Mesendoderm (in vitro differentiated cells): ENCODE measurements at regions not wholly inside any gene's neighbourhood (a gene's known extent, or its start where the extent isn't known, plus 50 kb on each side); places are given as distances from the start of the nearest gene placed in this dataset.

Experiments used
- DNase-seq: peaks from one replicate; pipeline ENCODE4 v3.0.0; 2013
- H2AK5ac ChIP-seq: 2 replicates; pipeline ENCODE4 v1.6.1; 2013; ENCODE audit warnings: low read length, inconsistent platforms
- H2BK120ac ChIP-seq: 2 replicates; pipeline ENCODE4 v1.6.1; 2013; ENCODE audit warnings: low read depth, mild to moderate bottlenecking, low read length, moderate library complexity, mixed read lengths
- H2BK15ac ChIP-seq: replicated peaks from 2 replicates; pipeline ENCODE4 v1.6.1; 2013; ENCODE audit warnings: low read depth, mild to moderate bottlenecking, moderate library complexity
- H2BK5ac ChIP-seq: 2 replicates; pipeline ENCODE4 v1.6.1; 2013; ENCODE audit warnings: low read length, inconsistent platforms
- H3K18ac ChIP-seq: 2 replicates; pipeline ENCODE4 v1.6.1; 2013; ENCODE audit warnings: mild to moderate bottlenecking, low read length, mixed read lengths
- H3K23ac ChIP-seq: one replicate; pipeline ENCODE4 v1.6.1; 2013; ENCODE audit warnings: low read length
- H3K27ac ChIP-seq: 2 replicates; pipeline ENCODE4 v1.5.1; 2013; ENCODE audit warnings: low read depth, mild to moderate bottlenecking, inconsistent platforms, low read length, moderate library complexity
- H3K27me3 ChIP-seq: 2 replicates; pipeline ENCODE4 v1.6.1; 2013; ENCODE audit warnings: low read length, control low read depth, mild to moderate bottlenecking, inconsistent platforms; ENCODE audit not compliant: insufficient read depth, poor library complexity
- H3K36me3 ChIP-seq: 2 replicates; pipeline ENCODE4 v1.6.1; 2013; ENCODE audit warnings: low read length, inconsistent platforms; ENCODE audit not compliant: control insufficient read depth, insufficient read depth
- H3K4ac ChIP-seq: one replicate; pipeline ENCODE4 v1.6.1; 2013; ENCODE audit warnings: low read depth, mild to moderate bottlenecking, low read length, moderate library complexity
- H3K4me1 ChIP-seq: 2 replicates; pipeline ENCODE4 v1.6.1; 2013; ENCODE audit warnings: low read depth, low read length, inconsistent platforms; ENCODE audit not compliant: control insufficient read depth
- H3K4me2 ChIP-seq: 2 replicates; pipeline ENCODE4 v1.6.1; 2013; ENCODE audit warnings: low read length
- H3K4me3 ChIP-seq: 2 replicates; pipeline ENCODE4 v1.5.1; 2013; ENCODE audit warnings: mild to moderate bottlenecking, low read length
- H3K56ac ChIP-seq: one replicate; pipeline ENCODE4 v1.6.1; 2013; ENCODE audit warnings: low read length
- H3K79me1 ChIP-seq: 2 replicates; pipeline ENCODE4 v1.6.1; 2013; ENCODE audit warnings: low read length, inconsistent platforms
- H3K79me2 ChIP-seq: 2 replicates; pipeline ENCODE4 v1.6.1; 2013; ENCODE audit warnings: mild to moderate bottlenecking, low read length; ENCODE audit not compliant: control insufficient read depth, insufficient read depth
- H3K9ac ChIP-seq: 2 replicates; pipeline ENCODE4 v1.6.1; 2013; ENCODE audit warnings: low read length, inconsistent platforms
- H4K5ac ChIP-seq: one replicate; pipeline ENCODE4 v1.6.1; 2013; ENCODE audit warnings: low read length
- H4K8ac ChIP-seq: one replicate; pipeline ENCODE4 v1.6.1; 2013; ENCODE audit warnings: low read depth, mild to moderate bottlenecking, control low read depth, low read length, moderate library complexity
- WGBS: extraction: QIAGEN DNeasy Blood & Tissue Kit; methylation state at CpG from one replicate; pipeline ENCODE4 v1.1.7; 2013; ENCODE audit warnings: low lambda C conversion rate, missing lambda C conversion rate; ENCODE audit not compliant: insufficient coverage; ENCODE audit errors: extremely low coverage; 5-methylcytosine and 5-hydroxymethylcytosine counted together

DNA sequence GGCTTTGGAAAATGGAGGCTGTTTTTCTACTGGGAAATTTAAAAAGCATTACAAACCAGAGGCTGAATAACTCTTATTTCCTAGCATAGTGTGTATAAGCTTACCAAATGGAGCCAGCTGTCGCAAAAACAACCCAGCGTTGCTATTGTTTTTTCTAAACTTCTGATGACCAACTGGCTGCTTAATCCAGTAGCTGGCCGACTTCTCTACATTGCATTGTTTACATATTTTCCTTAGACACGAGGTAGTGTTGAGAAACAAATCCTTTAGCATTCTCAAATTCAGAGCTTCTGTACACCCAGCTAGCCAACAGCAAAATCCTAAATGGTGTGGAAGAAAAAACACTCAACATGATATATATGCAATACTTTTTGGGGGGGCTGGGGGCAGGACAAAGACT is 161.0 kb upstream of the ADAMTS9 start:
- H4K8ac ChIP-seq = no peak overlapping the region
- no CpG with 5 or more reads among the region's 4 CpGs for WGBS
- no peak overlapping the region for H2BK120ac ChIP-seq
- H3K4me1 ChIP-seq = no peaks in the 10 kb centered on the region
- no peak overlapping the region for H2AK5ac ChIP-seq
- no peak overlapping the region for H3K56ac ChIP-seq
- no peak overlapping the region for H3K9ac ChIP-seq
- no peaks in the 10 kb centered on the region for H3K79me1 ChIP-seq
- H3K18ac ChIP-seq = no peak overlapping the region
- H3K36me3 ChIP-seq = no peaks in the 10 kb centered on the region
- no peak for DNase-seq
- H3K4me2 ChIP-seq = no peak overlapping the region
- H3K27ac ChIP-seq = no peak overlapping the region
- no peak overlapping the region for H3K4me3 ChIP-seq
- H3K4ac ChIP-seq = no peak overlapping the region
- no peak overlapping the region for H2BK15ac ChIP-seq
- H2BK5ac ChIP-seq = no peak overlapping the region
- H3K79me2 ChIP-seq = no peaks in the 10 kb centered on the region
- H4K5ac ChIP-seq = no peak overlapping the region
- H3K23ac ChIP-seq = no peak overlapping the region
- no peaks in the 10 kb centered on the region for H3K27me3 ChIP-seq

DNA sequence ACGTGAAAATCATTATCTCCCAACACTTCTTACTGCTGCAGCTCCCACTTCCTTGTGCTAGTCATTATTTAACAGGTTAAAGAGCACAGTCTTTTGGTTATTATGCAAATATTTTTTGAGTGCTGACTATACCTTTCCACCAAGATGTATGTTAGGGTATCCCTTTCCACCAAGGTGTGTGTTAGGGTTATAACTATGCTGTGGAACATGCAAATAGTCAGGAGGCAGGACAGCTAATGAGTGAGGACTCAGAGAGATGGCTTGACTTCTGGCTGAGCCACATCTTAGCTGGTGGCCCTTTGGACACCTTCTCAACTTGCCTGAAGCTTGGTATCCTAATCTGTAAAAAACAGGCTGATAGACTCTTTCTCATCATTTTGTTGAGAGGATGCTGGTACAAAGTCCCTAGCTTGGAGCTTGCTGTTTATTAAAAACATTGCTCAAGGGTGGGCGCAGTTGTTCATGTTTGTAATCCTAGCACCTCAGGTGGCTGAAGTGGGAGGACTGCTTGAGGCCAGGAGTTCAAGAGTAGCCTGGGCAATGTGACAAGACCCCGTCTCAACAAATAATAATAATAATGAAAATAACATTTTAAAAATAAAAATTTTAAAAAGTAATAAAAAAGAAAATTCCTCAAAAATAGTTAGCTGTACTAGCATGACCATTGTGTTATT is 160.5 kb upstream of the ADAMTS9 start:
- WGBS = no CpG with 5 or more reads among the region's 3 CpGs

DNA sequence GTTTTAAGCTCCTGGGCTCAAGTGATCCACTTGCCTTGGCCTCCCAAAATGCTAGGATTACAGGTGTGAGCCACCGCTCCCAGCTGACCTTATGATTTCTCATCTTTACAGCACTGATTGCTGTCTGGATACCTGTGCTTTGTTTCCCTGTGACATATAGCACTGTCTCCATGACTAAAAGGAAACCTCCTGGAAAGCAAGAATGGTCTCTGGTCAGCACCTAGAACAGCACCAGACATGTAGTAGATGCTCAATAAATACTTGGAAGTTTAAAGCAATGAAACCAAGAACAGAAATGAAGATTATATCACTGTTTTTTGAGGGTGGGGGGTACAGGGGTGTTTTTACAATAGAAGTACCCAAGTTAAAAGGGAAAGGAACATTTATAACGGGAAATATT is 156.8 kb upstream of the ADAMTS9 start:
- Histone ChIP-seq H3K79me2 (no peaks in the 10 kb centered on the region), H3K27ac (no peak overlapping the region), H3K56ac (no peak overlapping the region), H3K18ac (no peak overlapping the region), H3K27me3 (no peaks in the 10 kb centered on the region), H3K4me2 (no peak overlapping the region), H4K8ac (no peak overlapping the region), H4K5ac (no peak overlapping the region), H3K36me3 (no peaks in the 10 kb centered on the region), H2BK15ac (no peak overlapping the region), H3K23ac (no peak overlapping the region), H3K4me1 (no peaks in the 10 kb centered on the region), H2BK5ac (no peak overlapping the region), H3K4me3 (no peak overlapping the region), H2BK120ac (no peak overlapping the region), H3K79me1 (no peaks in the 10 kb centered on the region), H3K9ac (no peak overlapping the region), H2AK5ac (no peak overlapping the region), H3K4ac (no peak overlapping the region)
- WGBS = no CpG with 5 or more reads among the region's 2 CpGs
- DNase-seq = no peak

More for the DNA sequence above, 160.5 kb upstream of the ADAMTS9 start:
- no peak overlapping the region for H3K56ac ChIP-seq
- H3K23ac ChIP-seq = no peak overlapping the region
- no peak overlapping the region for H3K9ac ChIP-seq
- H3K36me3 ChIP-seq = no peaks in the 10 kb centered on the region
- H3K4ac ChIP-seq = no peak overlapping the region
- no peak overlapping the region for H3K4me3 ChIP-seq
- H3K79me1 ChIP-seq = no peaks in the 10 kb centered on the region
- no peak overlapping the region for H2BK5ac ChIP-seq
- H3K4me2 ChIP-seq = no peak overlapping the region
- H2AK5ac ChIP-seq = no peak overlapping the region
- no peaks in the 10 kb centered on the region for H3K27me3 ChIP-seq
- DNase-seq = no peak
- no peak overlapping the region for H4K8ac ChIP-seq
- no peak overlapping the region for H3K18ac ChIP-seq
- H3K4me1 ChIP-seq = no peaks in the 10 kb centered on the region
- H3K79me2 ChIP-seq = no peaks in the 10 kb centered on the region
- no peak overlapping the region for H3K27ac ChIP-seq
- no peak overlapping the region for H2BK120ac ChIP-seq
- no peak overlapping the region for H2BK15ac ChIP-seq
- no peak overlapping the region for H4K5ac ChIP-seq

DNA sequence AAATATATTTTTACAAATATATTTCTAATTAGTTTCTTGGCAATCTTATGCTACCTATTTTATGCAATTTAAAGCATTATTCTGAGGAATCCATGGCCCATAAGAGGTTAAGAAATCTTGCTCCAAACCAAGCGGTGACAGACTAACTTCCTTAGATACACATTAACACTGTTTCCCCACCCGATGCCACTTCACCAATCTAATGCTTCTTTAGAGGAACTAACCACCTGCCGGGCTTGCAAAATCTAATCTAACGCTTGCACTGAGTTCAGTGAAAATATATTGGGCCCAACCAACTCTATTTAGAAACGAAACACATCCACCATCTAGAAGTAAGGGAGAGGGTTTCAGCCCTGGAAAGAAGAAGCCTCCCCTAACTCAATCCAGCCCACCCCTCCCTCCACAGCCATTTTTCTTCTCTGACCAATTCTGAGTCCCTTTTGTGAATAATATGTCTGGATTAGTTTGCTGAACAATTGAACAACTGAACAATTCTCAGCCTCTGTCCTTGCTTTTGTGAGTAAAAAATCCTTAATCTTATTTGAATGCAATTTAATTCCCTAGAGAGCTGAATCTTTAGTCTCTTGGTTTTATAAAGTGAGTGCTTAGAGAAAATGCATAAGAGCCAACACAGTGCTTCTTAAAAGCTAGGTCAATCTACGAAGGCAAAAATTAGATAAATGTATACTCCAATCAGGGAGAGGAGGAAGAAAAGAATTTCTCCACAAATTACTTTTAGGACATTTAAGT is 150.4 kb upstream of the ADAMTS9 start:
- Histone ChIP-seq H3K4ac (no peak overlapping the region), H4K8ac (no peak overlapping the region), H3K79me1 (no peaks in the 10 kb centered on the region), H2AK5ac (no peak overlapping the region), H3K18ac (no peak overlapping the region), H2BK5ac (no peak overlapping the region), H3K4me1 (no peaks in the 10 kb centered on the region), H3K4me3 (no peak overlapping the region), H3K36me3 (no peaks in the 10 kb centered on the region), H3K4me2 (no peak overlapping the region), H2BK15ac (no peak overlapping the region), H3K79me2 (no peaks in the 10 kb centered on the region), H3K56ac (no peak overlapping the region), H3K27me3 (no peaks in the 10 kb centered on the region), H4K5ac (no peak overlapping the region), H3K27ac (no peak overlapping the region), H3K23ac (no peak overlapping the region), H2BK120ac (no peak overlapping the region), H3K9ac (no peak overlapping the region)
- WGBS = no CpG with 5 or more reads among the region's 6 CpGs
- DNase-seq = peak; percentile 26

DNA sequence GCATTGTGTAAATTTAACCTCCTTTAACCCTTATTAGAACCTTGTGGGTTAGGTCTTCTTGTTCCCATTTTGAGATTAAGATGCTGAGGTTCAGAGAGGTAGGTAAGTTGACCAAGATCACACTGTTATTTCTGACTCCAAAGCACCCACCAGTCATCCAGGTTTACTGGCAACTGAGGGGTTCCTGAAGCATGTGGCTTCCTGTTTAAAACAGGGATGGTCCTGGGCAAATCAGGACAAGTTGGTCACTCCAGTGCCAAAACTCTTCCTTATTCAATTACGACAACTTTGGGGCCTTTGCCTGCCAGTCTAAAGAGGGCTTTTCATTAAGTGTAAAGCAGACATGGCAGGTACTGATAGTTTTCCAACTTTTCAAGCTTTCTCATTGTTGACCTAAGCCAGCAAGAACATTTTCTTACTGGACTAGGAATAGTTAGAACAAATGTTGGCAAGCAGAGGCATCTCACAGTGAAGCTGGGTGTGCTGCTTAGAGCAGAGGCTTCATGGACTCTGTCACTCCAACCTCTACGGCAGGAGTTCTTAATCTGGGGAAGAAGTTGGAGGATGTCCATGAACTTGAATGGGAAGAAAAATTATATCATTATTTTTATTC is 149.4 kb upstream of the ADAMTS9 start:
- Histone ChIP-seq H3K18ac (peak overlapping the region; percentile 47), H4K5ac (no peak overlapping the region), H3K27me3 (no peaks in the 10 kb centered on the region), H4K8ac (no peak overlapping the region), H2AK5ac (no peak overlapping the region), H2BK120ac (no peak overlapping the region), H3K27ac (no peak overlapping the region), H3K56ac (no peak overlapping the region), H3K4me3 (no peak overlapping the region), H3K36me3 (no peaks in the 10 kb centered on the region), H3K4me2 (no peak overlapping the region), H3K4me1 (no peaks in the 10 kb centered on the region), H3K79me1 (no peaks in the 10 kb centered on the region), H3K4ac (peak overlapping the region; percentile 65), H3K9ac (no peak overlapping the region), H2BK15ac (no peak overlapping the region), H3K23ac (no peak overlapping the region), H2BK5ac (no peak overlapping the region), H3K79me2 (no peaks in the 10 kb centered on the region)
- no CpG with 5 or more reads among the region's 2 CpGs for WGBS
- no peak for DNase-seq
